SK-N-SH (cell line): ENCODE measurements at regions not wholly inside any gene's neighbourhood (a gene's known extent, or its start where the extent isn't known, plus 50 kb on each side); places are given as distances from the start of the nearest gene placed in this dataset.

Experiments used
- EP300 ChIP-seq, 2 experiments: IDR thresholded peaks; 2 replicates each; pipeline versions ENCODE4 v1.4.0 to v1.6.1; 2012; ENCODE audit warnings: borderline replicate concordance in 1 of 2, low read depth in 1 of 2, low read length in 1 of 2
- EZH2phosphoT487 ChIP-seq: fragments of 200-600 bp; sonication (generic); IDR thresholded peaks from 2 replicates; pipeline ENCODE4 v1.6.1; 2017; ENCODE audit warnings: low read depth, mixed run types, mild to moderate bottlenecking, antibody characterized with exemption, moderate library complexity, borderline replicate concordance
- GABPA ChIP-seq: IDR thresholded peaks from 2 replicates; pipeline ENCODE4 v1.4.0; 2012; ENCODE audit warnings: low read depth, mild to moderate bottlenecking
- JUND ChIP-seq: IDR thresholded peaks from 2 replicates; pipeline ENCODE4 v1.4.0; 2012
- POLR2AphosphoS5 ChIP-seq: IDR thresholded peaks from 2 replicates; pipeline ENCODE4 v1.6.1; 2012; ENCODE audit warnings: low read depth, low read length
- RCOR1 ChIP-seq: fragments of 150-350 bp; IDR thresholded peaks from 2 replicates; pipeline ENCODE4 v1.6.1; 2017; ENCODE audit warnings: antibody characterized with exemption, low read length
- RFX5 ChIP-seq: IDR thresholded peaks from 2 replicates; pipeline ENCODE4 v1.6.1; 2012; ENCODE audit warnings: mild to moderate bottlenecking, improper control_type of control experiment, low read length
- TCF12 ChIP-seq: IDR thresholded peaks from 2 replicates; pipeline ENCODE4 v1.4.0; 2012
- TF ChIP-seq, protein P1 (sequence below): fragments of 200-600 bp; sonication (generic); IDR thresholded peaks from 2 replicates; pipeline ENCODE4 v1.6.1; 2017; ENCODE audit warnings: antibody characterized with exemption, mild to moderate bottlenecking, moderate library complexity
- TF ChIP-seq, protein P2 (sequence below): IDR thresholded peaks from 2 replicates; pipeline ENCODE4; 2012

DNA sequence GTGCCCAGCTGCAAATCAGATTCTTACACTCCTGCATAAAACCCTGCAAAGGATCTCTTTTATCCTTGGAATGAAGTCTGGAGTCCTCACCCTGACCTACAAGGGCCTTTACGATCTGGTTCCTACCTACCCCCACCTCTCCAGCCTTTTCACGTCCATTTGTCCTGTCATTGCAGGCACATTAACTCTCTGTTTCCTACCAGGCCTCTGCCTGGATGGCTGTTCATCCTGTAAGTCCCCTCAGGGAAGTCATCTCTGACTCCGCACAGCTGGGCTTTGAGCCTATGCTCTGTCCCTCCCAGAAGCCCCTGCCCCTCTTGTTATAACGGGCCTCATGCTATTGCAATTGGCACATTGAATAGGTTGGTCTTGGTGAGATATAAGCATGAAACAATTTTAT is 96.8 kb upstream of the USP24 start:
- TF ChIP-seq EP300 (IDR thresholded peaks at IDR 0.05; ENCODE audit: borderline replicate concordance in 1 of 2, low read depth in 1 of 2, low read length in 1 of 2) (peak in 1 of 2 experiments; percentile 11; a peak in 1 of 4 replicates), GABPA (no peak), RFX5 (no peak), POLR2AphosphoS5 (no peak), RCOR1 (no peak), TCF12 (no peak), EZH2phosphoT487 (no peak), JUND (no peak)
- TF ChIP-seq, protein P1, sequence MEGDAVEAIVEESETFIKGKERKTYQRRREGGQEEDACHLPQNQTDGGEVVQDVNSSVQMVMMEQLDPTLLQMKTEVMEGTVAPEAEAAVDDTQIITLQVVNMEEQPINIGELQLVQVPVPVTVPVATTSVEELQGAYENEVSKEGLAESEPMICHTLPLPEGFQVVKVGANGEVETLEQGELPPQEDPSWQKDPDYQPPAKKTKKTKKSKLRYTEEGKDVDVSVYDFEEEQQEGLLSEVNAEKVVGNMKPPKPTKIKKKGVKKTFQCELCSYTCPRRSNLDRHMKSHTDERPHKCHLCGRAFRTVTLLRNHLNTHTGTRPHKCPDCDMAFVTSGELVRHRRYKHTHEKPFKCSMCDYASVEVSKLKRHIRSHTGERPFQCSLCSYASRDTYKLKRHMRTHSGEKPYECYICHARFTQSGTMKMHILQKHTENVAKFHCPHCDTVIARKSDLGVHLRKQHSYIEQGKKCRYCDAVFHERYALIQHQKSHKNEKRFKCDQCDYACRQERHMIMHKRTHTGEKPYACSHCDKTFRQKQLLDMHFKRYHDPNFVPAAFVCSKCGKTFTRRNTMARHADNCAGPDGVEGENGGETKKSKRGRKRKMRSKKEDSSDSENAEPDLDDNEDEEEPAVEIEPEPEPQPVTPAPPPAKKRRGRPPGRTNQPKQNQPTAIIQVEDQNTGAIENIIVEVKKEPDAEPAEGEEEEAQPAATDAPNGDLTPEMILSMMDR, result no peak
- TF ChIP-seq, protein P2, sequence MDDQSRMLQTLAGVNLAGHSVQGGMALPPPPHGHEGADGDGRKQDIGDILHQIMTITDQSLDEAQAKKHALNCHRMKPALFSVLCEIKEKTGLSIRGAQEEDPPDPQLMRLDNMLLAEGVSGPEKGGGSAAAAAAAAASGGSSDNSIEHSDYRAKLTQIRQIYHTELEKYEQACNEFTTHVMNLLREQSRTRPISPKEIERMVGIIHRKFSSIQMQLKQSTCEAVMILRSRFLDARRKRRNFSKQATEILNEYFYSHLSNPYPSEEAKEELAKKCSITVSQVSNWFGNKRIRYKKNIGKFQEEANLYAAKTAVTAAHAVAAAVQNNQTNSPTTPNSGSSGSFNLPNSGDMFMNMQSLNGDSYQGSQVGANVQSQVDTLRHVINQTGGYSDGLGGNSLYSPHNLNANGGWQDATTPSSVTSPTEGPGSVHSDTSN, result no peak
